ENCODE measurements at regions not wholly inside any gene's neighbourhood (a gene's known extent, or its start where the extent isn't known, plus 50 kb on each side); places are given as distances from the start of the nearest gene placed in this dataset.

- TF ChIP-seq CTCF (IDR thresholded peaks at IDR 0.05; ENCODE audit: insufficient read depth, low read depth, low read length, missing control alignments) = no peak
- no peak for DNase-seq (ENCODE audit: low read depth)
- no peak overlapping the region for H3K4me3 ChIP-seq (ENCODE audit: low read length)
Measured at GRCh38 chr10:112883360-112884178, 66.5 kb upstream of the TCF7L2 start.

GRCh38 chr10:112884179-112884504 lies 65.9 kb upstream of the TCF7L2 start:
- DNase-seq (ENCODE audit: low read depth) = no peak
- H3K4me3 ChIP-seq (ENCODE audit: low read length) = no peak overlapping the region
- no peak for TF ChIP-seq CTCF (IDR thresholded peaks at IDR 0.05; ENCODE audit: insufficient read depth, low read depth, low read length, missing control alignments)

GRCh38 chr10:112886463-112886862 lies 63.6 kb upstream of the TCF7L2 start:
- TF ChIP-seq CTCF (IDR thresholded peaks at IDR 0.05; ENCODE audit: insufficient read depth, low read depth, low read length, missing control alignments) = no peak
- DNase-seq (ENCODE audit: low read depth) = no peak
- no peak overlapping the region for H3K4me3 ChIP-seq (ENCODE audit: low read length)

- no peak for DNase-seq (ENCODE audit: low read depth)
- TF ChIP-seq CTCF (IDR thresholded peaks at IDR 0.05; ENCODE audit: insufficient read depth, low read depth, low read length, missing control alignments) = no peak
- H3K4me3 ChIP-seq (ENCODE audit: low read length) = no peak overlapping the region
Measured at GRCh38 chr10:112887968-112888367, 62.1 kb upstream of the TCF7L2 start.

GRCh38 chr10:112895292-112895691 lies 54.8 kb upstream of the TCF7L2 start:
- no peak overlapping the region for H3K4me3 ChIP-seq (ENCODE audit: low read length)
- DNase-seq (ENCODE audit: low read depth) = no peak
- no peak for TF ChIP-seq CTCF (IDR thresholded peaks at IDR 0.05; ENCODE audit: insufficient read depth, low read depth, low read length, missing control alignments)

- no peak for DNase-seq (ENCODE audit: low read depth)
- H3K4me3 ChIP-seq (ENCODE audit: low read length) = no peak overlapping the region
- TF ChIP-seq CTCF (IDR thresholded peaks at IDR 0.05; ENCODE audit: insufficient read depth, low read depth, low read length, missing control alignments) = no peak
Measured at GRCh38 chr10:112896273-112896672, 53.8 kb upstream of the TCF7L2 start.

- TF ChIP-seq CTCF (IDR thresholded peaks at IDR 0.05; ENCODE audit: insufficient read depth, low read depth, low read length, missing control alignments) = no peak
- DNase-seq (ENCODE audit: low read depth) = no peak
- H3K4me3 ChIP-seq (ENCODE audit: low read length) = no peak overlapping the region
Measured at GRCh38 chr10:112896722-112897121, 53.3 kb upstream of the TCF7L2 start.

All from epithelial cell of esophagus (primary cell).